ENCODE measurements at regions not wholly inside any gene's neighbourhood (a gene's known extent, or its start where the extent isn't known, plus 50 kb on each side); places are given as distances from the start of the nearest gene placed in this dataset.

DNA sequence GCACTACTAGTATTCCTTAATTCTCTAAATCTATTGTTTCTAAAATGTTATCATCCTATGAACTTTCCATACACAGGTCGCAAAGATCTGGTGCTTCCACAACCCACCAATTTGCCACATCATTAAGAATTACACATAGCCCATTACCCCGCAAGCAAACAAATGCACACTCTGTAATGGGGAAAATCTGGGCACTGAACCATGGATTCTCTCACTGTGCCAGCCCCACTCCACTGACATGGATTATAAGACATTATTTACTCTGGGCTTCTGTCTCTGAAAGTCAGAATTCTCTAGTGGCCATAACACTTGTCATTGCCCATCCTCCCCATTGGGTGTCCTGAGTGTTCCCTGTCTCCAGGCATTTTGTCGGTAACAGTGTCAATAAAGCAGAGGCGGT lies 537.1 kb downstream of the EPHA4 start:
- no peaks in the 10 kb centered on the region for H3K4me1 ChIP-seq (ENCODE audit: control insufficient read depth, insufficient read depth, low read length, poor library complexity, severe bottlenecking)
- H3K36me3 ChIP-seq (ENCODE audit: control insufficient read depth, insufficient read depth, low read length): no peaks in the 10 kb centered on the region
- H3K27ac ChIP-seq (ENCODE audit: low read depth, low read length, severe bottlenecking): no peak overlapping the region
- H3K9me3 ChIP-seq (ENCODE audit: control insufficient read depth, low read length): no peaks in the 10 kb centered on the region
- H3K4me3 ChIP-seq (ENCODE audit: extremely low read depth, insufficient read depth, low read length, poor library complexity, severe bottlenecking): no peak overlapping the region
- 90 to 97% methylated on average over 2 to 4 of the region's 4 CpGs for WGBS, 2 experiments (ENCODE audit: insufficient coverage in 2 of 2)

DNA sequence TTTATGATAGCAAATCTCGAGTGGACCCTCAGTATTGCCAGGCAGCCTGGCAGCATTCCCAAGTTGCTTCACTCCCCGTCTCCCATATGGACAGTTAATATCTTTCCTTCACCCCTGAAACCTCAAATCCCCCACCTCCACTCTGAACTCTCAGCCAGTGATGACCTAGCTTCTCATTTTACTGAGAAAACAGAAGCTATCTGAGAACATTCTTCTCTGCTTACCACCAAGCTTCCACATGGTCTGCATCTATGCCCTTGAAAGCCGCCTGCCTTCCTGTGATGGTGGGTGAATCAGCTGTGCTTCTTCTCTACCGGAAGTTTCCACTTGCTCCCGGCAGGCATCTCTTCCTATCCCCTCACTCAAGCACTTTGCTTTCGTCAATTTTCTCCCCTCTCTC lies 529.2 kb downstream of the EPHA4 start:
- Histone ChIP-seq H3K36me3 (ENCODE audit: control insufficient read depth, insufficient read depth, low read length) (no peaks in the 10 kb centered on the region), H3K27ac (ENCODE audit: low read depth, low read length, severe bottlenecking) (no peak overlapping the region), H3K9me3 (ENCODE audit: control insufficient read depth, low read length) (no peaks in the 10 kb centered on the region), H3K4me3 (ENCODE audit: extremely low read depth, insufficient read depth, low read length, poor library complexity, severe bottlenecking) (no peak overlapping the region), H3K4me1 (ENCODE audit: control insufficient read depth, insufficient read depth, low read length, poor library complexity, severe bottlenecking) (no peaks in the 10 kb centered on the region)
- 89 to 95% methylated on average over 2 to 6 of the region's 6 CpGs for WGBS, 2 experiments (ENCODE audit: insufficient coverage in 2 of 2)

DNA sequence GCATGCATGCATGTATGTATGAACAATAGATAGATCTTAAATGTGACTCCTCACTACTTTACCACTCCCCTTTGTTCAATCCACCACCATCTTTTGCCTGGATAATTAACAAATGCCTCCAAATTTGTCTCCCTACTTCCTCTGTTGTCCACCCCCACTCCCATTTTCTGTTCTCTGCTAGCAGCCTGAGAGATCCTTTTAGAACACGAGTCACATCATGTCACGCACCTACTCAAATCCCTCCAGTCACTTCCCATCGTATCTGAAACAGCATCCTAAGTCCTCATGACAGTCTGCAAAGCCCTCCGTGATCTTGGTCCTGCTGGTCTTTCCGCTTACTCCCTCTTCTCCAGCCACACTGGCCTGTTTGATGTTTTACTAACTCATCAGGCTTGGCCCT lies 527.3 kb downstream of the EPHA4 start:
- H3K36me3 ChIP-seq (ENCODE audit: control insufficient read depth, insufficient read depth, low read length): no peaks in the 10 kb centered on the region
- H3K9me3 ChIP-seq (ENCODE audit: control insufficient read depth, low read length): no peaks in the 10 kb centered on the region
- 91 to 99% methylated on average over 5 of the region's 5 CpGs for WGBS, 2 experiments (ENCODE audit: insufficient coverage in 2 of 2)
- no peaks in the 10 kb centered on the region for H3K4me1 ChIP-seq (ENCODE audit: control insufficient read depth, insufficient read depth, low read length, poor library complexity, severe bottlenecking)
- no peak overlapping the region for H3K4me3 ChIP-seq (ENCODE audit: extremely low read depth, insufficient read depth, low read length, poor library complexity, severe bottlenecking)
- H3K27ac ChIP-seq (ENCODE audit: low read depth, low read length, severe bottlenecking): no peak overlapping the region

DNA sequence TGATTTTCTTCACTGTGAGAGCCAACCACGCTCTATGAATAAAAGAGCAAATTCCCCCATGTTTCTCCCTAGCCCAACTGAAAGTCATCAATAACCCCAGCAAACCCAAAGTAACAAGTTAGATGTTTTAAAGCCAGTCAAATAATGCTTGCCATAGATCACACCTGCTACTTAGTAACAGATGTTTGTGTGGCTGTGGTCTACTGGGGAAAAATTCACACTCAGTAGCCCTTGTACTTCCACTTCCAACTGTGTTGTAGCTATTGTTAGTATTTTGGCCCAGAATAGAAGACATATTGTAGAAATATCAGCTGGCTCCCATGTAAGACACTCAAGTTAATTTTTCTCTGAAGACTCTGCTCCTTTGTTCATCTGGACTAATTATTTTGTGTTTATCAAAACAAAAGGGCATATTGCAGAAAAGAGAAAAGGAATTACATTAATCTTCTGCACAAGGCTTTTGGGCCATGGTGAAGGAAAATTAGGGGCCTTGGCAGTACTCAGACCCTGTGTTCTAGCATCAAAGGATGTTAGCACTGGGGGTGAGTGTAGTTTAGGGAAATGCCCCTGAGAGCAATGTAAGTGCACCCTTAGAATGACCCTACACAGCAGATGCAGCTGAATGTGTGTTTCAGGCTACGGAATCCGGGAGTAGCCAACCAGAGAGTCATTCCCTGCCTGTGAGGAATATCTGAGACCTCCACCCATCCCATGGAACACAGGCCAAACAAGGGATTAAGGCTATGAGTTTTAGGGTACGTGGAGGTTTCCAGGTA lies 521.9 kb downstream of the EPHA4 start:
- Histone ChIP-seq H3K4me3 (ENCODE audit: extremely low read depth, insufficient read depth, low read length, poor library complexity, severe bottlenecking) (no peak overlapping the region), H3K9me3 (ENCODE audit: control insufficient read depth, low read length) (no peaks in the 10 kb centered on the region), H3K36me3 (ENCODE audit: control insufficient read depth, insufficient read depth, low read length) (no peaks in the 10 kb centered on the region), H3K27ac (ENCODE audit: low read depth, low read length, severe bottlenecking) (no peak overlapping the region), H3K4me1 (ENCODE audit: control insufficient read depth, insufficient read depth, low read length, poor library complexity, severe bottlenecking) (no peaks in the 10 kb centered on the region)
- WGBS, 2 experiments (ENCODE audit: insufficient coverage in 2 of 2): 62 to 67% methylated on average over 3 of the region's 4 CpGs

DNA sequence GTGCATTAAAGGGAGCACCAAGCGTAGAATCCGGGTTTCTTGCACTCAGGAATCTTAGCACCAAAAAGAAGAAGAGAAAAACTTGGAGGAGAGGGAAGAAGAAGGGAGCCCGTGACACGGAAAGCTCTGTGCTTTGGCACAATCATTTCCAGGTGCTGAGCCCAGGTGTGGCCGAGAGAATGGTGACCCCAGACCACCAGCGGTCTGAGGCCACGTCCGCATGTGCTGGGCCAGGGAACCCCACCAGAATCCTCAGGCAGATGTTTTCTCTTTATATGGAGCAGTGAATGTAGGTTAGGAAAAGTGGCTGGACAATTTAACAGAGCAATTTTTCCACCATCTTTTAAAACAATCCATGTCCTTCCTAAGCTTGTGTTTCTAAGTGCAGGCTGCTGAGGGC lies 520.9 kb downstream of the EPHA4 start:
- WGBS, 2 experiments (ENCODE audit: insufficient coverage in 2 of 2): 89 to 94% methylated on average over 4 of the region's 8 CpGs
- Histone ChIP-seq H3K36me3 (ENCODE audit: control insufficient read depth, insufficient read depth, low read length) (no peaks in the 10 kb centered on the region), H3K4me3 (ENCODE audit: extremely low read depth, insufficient read depth, low read length, poor library complexity, severe bottlenecking) (no peak overlapping the region), H3K9me3 (ENCODE audit: control insufficient read depth, low read length) (no peaks in the 10 kb centered on the region), H3K27ac (ENCODE audit: low read depth, low read length, severe bottlenecking) (no peak overlapping the region), H3K4me1 (ENCODE audit: control insufficient read depth, insufficient read depth, low read length, poor library complexity, severe bottlenecking) (no peaks in the 10 kb centered on the region)

DNA sequence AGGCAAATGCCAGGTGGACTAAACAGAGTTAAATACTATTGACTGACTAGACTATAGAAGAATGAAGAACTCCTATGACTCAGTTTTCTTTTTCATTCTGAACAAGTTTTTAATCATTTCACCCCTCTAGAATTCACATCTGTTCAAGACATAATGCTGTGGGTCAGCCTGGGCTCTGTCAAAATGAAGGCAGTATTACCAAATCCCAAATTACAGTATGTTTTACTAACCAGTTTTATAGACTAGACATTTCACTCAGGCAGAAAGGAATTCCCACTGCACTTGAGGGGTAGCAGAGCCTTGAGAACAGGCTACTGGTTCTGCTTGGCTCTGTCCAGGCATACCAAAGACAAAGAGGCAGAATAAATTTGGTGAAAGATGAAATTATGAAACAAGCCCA lies 511.7 kb downstream of the EPHA4 start:
- H3K4me3 ChIP-seq (ENCODE audit: extremely low read depth, insufficient read depth, low read length, poor library complexity, severe bottlenecking): no peak overlapping the region
- no peak overlapping the region for H3K27ac ChIP-seq (ENCODE audit: low read depth, low read length, severe bottlenecking)
- peaks cover 10% of the 10 kb centered on the region for H3K9me3 ChIP-seq (ENCODE audit: control insufficient read depth, low read length)
- no peaks in the 10 kb centered on the region for H3K4me1 ChIP-seq (ENCODE audit: control insufficient read depth, insufficient read depth, low read length, poor library complexity, severe bottlenecking)
- H3K36me3 ChIP-seq (ENCODE audit: control insufficient read depth, insufficient read depth, low read length): no peaks in the 10 kb centered on the region

DNA sequence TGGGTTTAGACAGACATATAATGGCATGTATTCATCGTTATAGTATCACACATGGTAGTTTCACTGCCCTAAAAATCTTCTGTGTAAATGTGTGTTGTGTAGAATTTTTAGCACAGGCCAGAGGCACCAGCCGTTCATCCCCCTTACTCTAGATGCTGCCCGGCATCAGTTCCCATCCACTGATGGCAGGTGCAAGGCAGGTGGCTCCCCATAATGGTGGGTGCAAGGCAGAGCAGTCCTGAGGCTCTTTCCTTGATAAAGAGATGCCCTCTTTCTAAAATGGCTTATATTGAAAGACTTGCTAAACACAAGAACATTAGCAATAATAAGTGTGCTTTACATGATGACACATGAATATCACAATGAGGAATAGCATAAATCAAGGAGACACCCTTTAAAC lies 508.5 kb downstream of the EPHA4 start:
- Histone ChIP-seq H3K4me1 (ENCODE audit: control insufficient read depth, insufficient read depth, low read length, poor library complexity, severe bottlenecking) (no peaks in the 10 kb centered on the region), H3K4me3 (ENCODE audit: extremely low read depth, insufficient read depth, low read length, poor library complexity, severe bottlenecking) (no peak overlapping the region), H3K9me3 (ENCODE audit: control insufficient read depth, low read length) (peaks cover 3% of the 10 kb centered on the region), H3K36me3 (ENCODE audit: control insufficient read depth, insufficient read depth, low read length) (no peaks in the 10 kb centered on the region), H3K27ac (ENCODE audit: low read depth, low read length, severe bottlenecking) (no peak overlapping the region)
- 67% methylated on average over 1 of the region's 3 CpGs; no CpG with 5 or more reads in 1 of the 2 experiments for WGBS, 2 experiments (ENCODE audit: insufficient coverage in 2 of 2)

DNA sequence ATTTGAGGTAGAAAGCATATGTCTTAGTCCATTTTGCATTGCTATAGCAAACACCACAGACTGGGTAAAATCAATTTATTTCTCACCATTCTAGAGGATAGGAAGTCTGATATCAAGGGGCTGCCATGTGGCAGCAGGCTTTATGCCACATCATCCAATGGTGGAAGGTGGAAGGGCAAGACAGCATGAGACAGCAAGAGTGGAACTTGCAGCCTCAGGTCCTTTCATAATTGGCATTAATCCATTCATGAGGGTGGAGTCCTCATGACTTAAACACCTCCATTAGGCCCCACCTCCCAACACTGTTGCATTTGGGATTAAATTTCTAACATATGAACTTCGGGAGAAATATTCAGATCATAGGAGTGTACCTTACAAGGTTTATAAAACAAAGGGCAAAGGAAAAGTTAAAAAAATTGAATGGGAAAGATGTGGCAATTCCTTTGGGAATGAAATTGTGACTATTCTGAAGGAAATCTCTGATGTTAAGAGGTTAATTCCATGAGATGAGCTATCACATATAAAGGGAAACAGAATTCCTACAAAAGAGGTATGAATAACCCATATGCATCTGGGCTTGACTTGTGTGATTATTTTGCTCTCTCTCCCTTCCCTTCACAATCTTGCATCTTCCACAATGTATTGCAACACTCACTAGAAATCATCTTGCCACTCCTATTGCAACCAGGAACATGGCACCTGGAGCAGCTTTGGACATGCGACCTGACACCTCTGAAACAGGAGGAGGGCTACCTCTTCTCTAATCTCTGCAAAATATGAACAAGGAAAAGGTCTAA lies 507.8 kb downstream of the EPHA4 start:
- Histone ChIP-seq H3K4me3 (ENCODE audit: extremely low read depth, insufficient read depth, low read length, poor library complexity, severe bottlenecking) (no peak overlapping the region), H3K9me3 (ENCODE audit: control insufficient read depth, low read length) (no peaks in the 10 kb centered on the region), H3K27ac (ENCODE audit: low read depth, low read length, severe bottlenecking) (no peak overlapping the region), H3K36me3 (ENCODE audit: control insufficient read depth, insufficient read depth, low read length) (no peaks in the 10 kb centered on the region), H3K4me1 (ENCODE audit: control insufficient read depth, insufficient read depth, low read length, poor library complexity, severe bottlenecking) (no peaks in the 10 kb centered on the region)
- WGBS, 2 experiments (ENCODE audit: insufficient coverage in 2 of 2): 92 to 94% methylated on average over 2 of the region's 2 CpGs

DNA sequence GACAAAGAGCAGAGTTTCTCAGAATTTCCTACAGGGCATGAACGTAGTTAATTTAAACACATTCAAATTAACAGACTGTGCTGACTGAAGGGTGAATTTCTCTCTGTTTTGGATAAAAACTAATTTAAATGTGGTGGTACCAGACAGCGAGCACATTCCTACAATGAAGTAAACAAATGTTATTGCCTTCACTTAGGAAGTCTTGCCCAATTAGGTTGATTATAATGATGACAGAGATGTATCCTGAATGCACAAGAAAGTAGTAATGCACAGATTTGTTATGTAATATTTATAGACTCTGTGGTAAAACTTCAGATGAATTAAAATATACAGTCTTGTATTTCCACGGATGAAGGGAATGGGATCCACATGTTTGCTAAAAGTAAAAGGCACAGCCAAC lies 507.2 kb downstream of the EPHA4 start:
- Histone ChIP-seq H3K27ac (ENCODE audit: low read depth, low read length, severe bottlenecking) (no peak overlapping the region), H3K4me3 (ENCODE audit: extremely low read depth, insufficient read depth, low read length, poor library complexity, severe bottlenecking) (no peak overlapping the region), H3K4me1 (ENCODE audit: control insufficient read depth, insufficient read depth, low read length, poor library complexity, severe bottlenecking) (no peaks in the 10 kb centered on the region), H3K36me3 (ENCODE audit: control insufficient read depth, insufficient read depth, low read length) (no peaks in the 10 kb centered on the region), H3K9me3 (ENCODE audit: control insufficient read depth, low read length) (no peaks in the 10 kb centered on the region)
- no CpG with 5 or more reads among the region's 3 CpGs for WGBS, 2 experiments (ENCODE audit: insufficient coverage in 2 of 2)

DNA sequence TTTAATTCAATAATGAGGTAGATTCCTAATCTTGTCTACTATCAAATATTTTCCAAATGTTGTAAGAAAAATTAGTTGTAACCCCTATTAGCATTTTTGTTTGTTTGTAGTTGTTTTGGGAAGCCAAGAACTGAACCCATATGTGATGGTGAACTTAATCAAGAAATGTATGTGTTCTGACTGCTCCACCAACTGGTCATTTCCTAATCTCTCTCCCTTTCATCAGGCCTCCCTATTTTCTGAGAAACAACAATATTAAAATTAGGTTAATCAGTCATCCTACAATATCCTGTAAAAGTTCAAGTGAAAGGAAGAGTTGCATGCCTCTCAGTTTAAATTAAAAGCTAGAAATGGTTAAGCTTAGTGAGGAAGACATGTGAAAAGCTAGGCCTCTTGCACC lies 504.0 kb downstream of the EPHA4 start:
- H3K4me1 ChIP-seq (ENCODE audit: control insufficient read depth, insufficient read depth, low read length, poor library complexity, severe bottlenecking): no peaks in the 10 kb centered on the region
- H3K36me3 ChIP-seq (ENCODE audit: control insufficient read depth, insufficient read depth, low read length): no peaks in the 10 kb centered on the region
- H3K4me3 ChIP-seq (ENCODE audit: extremely low read depth, insufficient read depth, low read length, poor library complexity, severe bottlenecking): no peak overlapping the region
- H3K9me3 ChIP-seq (ENCODE audit: control insufficient read depth, low read length): peaks cover 13% of the 10 kb centered on the region
- H3K27ac ChIP-seq (ENCODE audit: low read depth, low read length, severe bottlenecking): no peak overlapping the region

DNA sequence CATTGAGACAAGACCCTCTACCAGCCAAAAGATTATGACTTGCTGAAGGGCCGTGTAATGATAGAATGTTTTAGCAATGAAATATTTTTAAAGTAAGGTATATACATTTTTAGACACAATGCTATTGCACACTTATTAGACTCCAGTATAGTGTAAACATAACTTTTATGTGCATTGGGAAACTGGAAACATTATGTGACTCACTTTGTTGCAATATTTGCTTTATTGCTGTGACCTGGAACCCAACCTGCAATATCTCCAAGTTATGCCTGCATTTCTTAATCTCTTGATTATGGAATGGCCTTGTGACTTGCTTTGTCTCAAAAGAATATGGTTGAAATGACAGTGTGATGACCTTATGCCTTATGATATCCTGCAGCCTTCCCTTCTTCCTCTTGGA lies 502.0 kb downstream of the EPHA4 start:
- WGBS, 2 experiments (ENCODE audit: insufficient coverage in 2 of 2): no CpG with 5 or more reads among the region's 1 CpG
- H3K27ac ChIP-seq (ENCODE audit: low read depth, low read length, severe bottlenecking): no peak overlapping the region

More for the DNA sequence above, 502.0 kb downstream of the EPHA4 start:
- H3K4me3 ChIP-seq (ENCODE audit: extremely low read depth, insufficient read depth, low read length, poor library complexity, severe bottlenecking): no peak overlapping the region
- H3K9me3 ChIP-seq (ENCODE audit: control insufficient read depth, low read length): peaks cover 13% of the 10 kb centered on the region
- peaks cover under 1% of the 10 kb centered on the region for H3K4me1 ChIP-seq (ENCODE audit: control insufficient read depth, insufficient read depth, low read length, poor library complexity, severe bottlenecking)
- no peaks in the 10 kb centered on the region for H3K36me3 ChIP-seq (ENCODE audit: control insufficient read depth, insufficient read depth, low read length)

Data from mesodermal cell (in vitro differentiated cells).